Right forelimb (tissue), 1 donor: ENCODE measurements at regions not wholly inside any gene's neighbourhood (a gene's known extent, or its start where the extent isn't known, plus 50 kb on each side); places are given as distances from the start of the nearest gene placed in this dataset.

Experiments
- DNase-seq: peaks from one replicate; pipeline ENCODE4 v3.0.0-alpha.2; 2018

GRCh38 chr12:3950714-3951320, 77.6 kb upstream of the PARP11 start:
- DNase-seq = no peak

DNA sequence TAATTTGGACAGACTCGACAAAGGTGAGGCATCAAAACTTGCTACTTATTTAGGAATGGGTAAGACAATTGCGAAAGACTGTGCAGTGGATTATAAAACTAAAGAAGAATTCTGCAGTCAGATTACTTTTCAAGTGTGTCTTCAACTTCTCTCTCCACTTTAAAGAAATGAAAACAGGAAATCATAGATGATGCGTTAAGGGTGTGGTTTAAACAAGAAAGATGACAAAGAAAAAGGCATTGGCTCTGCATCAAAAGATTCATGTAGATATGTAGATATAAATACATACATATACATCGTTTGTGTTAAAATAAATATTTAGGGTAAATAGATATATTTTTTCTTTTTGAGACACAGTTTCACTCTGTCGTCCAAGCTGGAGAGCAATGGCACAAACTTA, 74.6 kb upstream of the PARP11 start:
- no peak for DNase-seq

- no peak for DNase-seq
Measured at GRCh38 chr12:3945671-3946070, 72.5 kb upstream of the PARP11 start.

DNA sequence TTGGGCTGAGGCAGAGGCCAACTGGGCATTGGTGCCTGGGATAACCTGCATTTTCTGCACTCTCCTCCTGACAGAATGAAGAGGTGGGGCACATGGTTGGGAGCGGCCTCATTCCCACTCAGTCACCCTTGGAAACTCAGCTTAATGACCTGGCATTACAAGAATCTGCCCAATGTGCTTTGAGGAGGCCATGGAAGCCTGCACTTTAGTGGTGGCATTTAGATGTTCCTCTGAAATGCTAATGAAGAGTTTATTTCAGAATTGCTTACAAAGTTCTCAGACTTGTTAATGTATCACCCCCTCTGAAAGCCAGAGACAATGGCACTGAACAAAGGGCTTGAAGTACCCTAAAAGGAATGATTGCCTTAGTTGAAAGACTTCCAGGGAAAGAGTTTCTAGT, 71.4 kb upstream of the PARP11 start:
- DNase-seq = no peak

DNA sequence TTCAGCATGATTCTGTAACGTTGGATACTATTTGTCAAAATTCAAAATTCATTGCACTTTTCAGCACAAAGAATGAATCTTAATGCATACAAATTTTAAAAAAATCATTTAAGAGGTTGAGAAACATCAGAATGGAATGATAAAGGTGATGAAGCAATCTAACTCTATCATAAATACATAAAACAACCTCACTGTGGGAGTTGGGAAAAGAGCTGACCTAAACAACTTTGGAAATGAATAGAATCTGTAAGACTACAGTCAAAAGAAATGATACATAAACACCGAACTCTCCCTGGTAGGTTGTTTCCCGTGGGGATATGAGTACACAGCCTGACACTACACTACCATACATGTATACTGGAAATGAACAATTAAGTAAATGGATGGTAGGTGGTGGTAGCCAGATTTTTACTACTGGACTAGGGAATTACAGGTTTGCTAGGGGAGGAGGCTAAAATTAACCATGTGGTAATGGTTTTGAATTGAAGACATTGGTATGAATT, 64.9 kb upstream of the PARP11 start:
- DNase-seq = no peak

GRCh38 chr12:3935078-3935477, 61.9 kb upstream of the PARP11 start:
- no peak for DNase-seq

- no peak for DNase-seq
Measured at GRCh38 chr12:3933819-3934192, 60.6 kb upstream of the PARP11 start.

GRCh38 chr12:3933074-3933818, 60.0 kb upstream of the PARP11 start:
- no peak for DNase-seq

DNA sequence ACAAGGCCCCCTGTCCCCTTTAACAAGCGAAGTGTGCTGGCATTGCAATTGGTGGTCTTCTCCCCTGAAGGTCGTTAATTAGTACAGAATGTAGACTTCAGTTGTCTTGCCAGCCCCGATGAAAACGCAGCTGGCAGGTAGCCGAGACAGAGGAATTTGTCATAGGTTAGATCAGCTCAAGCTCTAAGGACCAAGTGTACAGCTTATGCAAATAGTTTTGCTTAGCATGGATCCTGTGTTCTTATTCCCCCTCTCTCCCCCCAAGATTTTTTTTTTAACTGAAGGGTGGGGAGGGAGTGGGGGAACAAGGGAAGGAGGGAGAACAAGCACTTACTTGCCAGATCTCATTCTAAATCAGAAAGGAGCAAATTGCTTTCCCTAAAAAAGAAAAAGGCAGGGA, 58.6 kb upstream of the PARP11 start:
- DNase-seq = no peak

GRCh38 chr12:3931206-3931605, 58.0 kb upstream of the PARP11 start:
- no peak for DNase-seq

- DNase-seq = no peak
Measured at GRCh38 chr12:3929875-3930615, 56.8 kb upstream of the PARP11 start.

GRCh38 chr12:3928538-3929184, 55.5 kb upstream of the PARP11 start:
- DNase-seq = peak; percentile 80

GRCh38 chr12:3925621-3926020, 52.4 kb upstream of the PARP11 start:
- no peak for DNase-seq

GRCh38 chr12:3924761-3925160, 51.6 kb upstream of the PARP11 start:
- DNase-seq = no peak

- DNase-seq = no peak
Measured at GRCh38 chr12:3923021-3923420, 49.8 kb upstream of the PARP11 start.
